GM06990 (cell line): ENCODE measurements at regions not wholly inside any gene's neighbourhood (a gene's known extent, or its start where the extent isn't known, plus 50 kb on each side); places are given as distances from the start of the nearest gene placed in this dataset.

ENCODE experiments used
- DNase-seq: peaks from one replicate; pipeline ENCODE4 v3.0.0-alpha.2; 2011; ENCODE audit not compliant: insufficient read length; ENCODE audit errors: extremely low read depth
- H3K27me3 ChIP-seq: replicated peaks from 2 replicates; pipeline ENCODE4 v1.6.0; 2011; ENCODE audit warnings: low read length; ENCODE audit not compliant: control insufficient read depth, insufficient read depth
- H3K36me3 ChIP-seq: 2 replicates; pipeline ENCODE4 v1.5.1; 2011; ENCODE audit warnings: low read length; ENCODE audit not compliant: control insufficient read depth, insufficient read depth
- H3K4me3 ChIP-seq: replicated peaks from 2 replicates; pipeline ENCODE4 v1.5.1; 2011; ENCODE audit warnings: low read depth, mild to moderate bottlenecking, control low read depth, low read length
- CTCF ChIP-seq: IDR thresholded peaks from 2 replicates; pipeline ENCODE4 v1.5.1; 2011; ENCODE audit warnings: low read length, control low read depth, mild to moderate bottlenecking, inconsistent platforms; ENCODE audit not compliant: insufficient read depth, poor library complexity, severe bottlenecking

- no peaks in the 10 kb centered on the region for H3K36me3 ChIP-seq
- DNase-seq, result no peak
- no peak overlapping the region for H3K4me3 ChIP-seq
- H3K27me3 ChIP-seq, result no peaks in the 10 kb centered on the region
- no peak for TF ChIP-seq CTCF
Measured at GRCh38 chr14:55898938-55899337, 219.3 kb upstream of the PELI2 start.

GRCh38 chr14:55899531-55899930 is 218.7 kb upstream of the PELI2 start:
- Histone ChIP-seq H3K4me3 (no peak overlapping the region), H3K27me3 (no peaks in the 10 kb centered on the region), H3K36me3 (no peaks in the 10 kb centered on the region)
- TF ChIP-seq CTCF, result no peak
- DNase-seq, result no peak

- H3K36me3 ChIP-seq, result no peaks in the 10 kb centered on the region
- H3K4me3 ChIP-seq, result no peak overlapping the region
- no peak for DNase-seq
- H3K27me3 ChIP-seq, result no peaks in the 10 kb centered on the region
- TF ChIP-seq CTCF, result no peak
Measured at GRCh38 chr14:55900749-55901148, 217.5 kb upstream of the PELI2 start.

GRCh38 chr14:55901291-55901690 is 216.9 kb upstream of the PELI2 start:
- DNase-seq, result no peak
- TF ChIP-seq CTCF, result no peak
- H3K36me3 ChIP-seq, result no peaks in the 10 kb centered on the region
- no peaks in the 10 kb centered on the region for H3K27me3 ChIP-seq
- H3K4me3 ChIP-seq, result no peak overlapping the region

GRCh38 chr14:55902241-55902640 is 216.0 kb upstream of the PELI2 start:
- Histone ChIP-seq H3K36me3 (no peaks in the 10 kb centered on the region), H3K27me3 (no peaks in the 10 kb centered on the region), H3K4me3 (no peak overlapping the region)
- no peak for DNase-seq
- no peak for TF ChIP-seq CTCF

GRCh38 chr14:55904086-55904485 is 214.1 kb upstream of the PELI2 start:
- TF ChIP-seq CTCF, result no peak
- no peaks in the 10 kb centered on the region for H3K27me3 ChIP-seq
- no peak overlapping the region for H3K4me3 ChIP-seq
- DNase-seq, result no peak
- no peaks in the 10 kb centered on the region for H3K36me3 ChIP-seq
